NCI-H774 (cell line): ENCODE measurements at regions not wholly inside any gene's neighbourhood (a gene's known extent, or its start where the extent isn't known, plus 50 kb on each side); places are given as distances from the start of the nearest gene placed in this dataset.
"Not testable (repeated sequence)": the region's sequence is repeated elsewhere in the genome, so short reads cannot be mapped to it uniquely, and the experiment has no call there.

Source experiments
- DNase-seq: peaks from one replicate; lab custom pipeline; 2025; lab: John Stamatoyannopoulos, UW

GRCh38 chr17:52895272-52895671, 736.8 kb upstream of the CA10 start:
- no peak for DNase-seq

GRCh38 chr17:52892334-52892733, 733.8 kb upstream of the CA10 start:
- no peak for DNase-seq

- DNase-seq: no peak
These were observed 727.4 kb upstream of the CA10 start for GRCh38 chr17:52885882-52886281.

- not testable (repeated sequence) for DNase-seq
These were observed 725.5 kb upstream of the CA10 start for GRCh38 chr17:52883907-52884491.

GRCh38 chr17:52846767-52847166, 688.3 kb upstream of the CA10 start:
- DNase-seq: not testable (repeated sequence)

- DNase-seq: no peak
These were observed 683.5 kb upstream of the CA10 start for GRCh38 chr17:52841971-52842370.

- DNase-seq: no peak
These were observed 679.0 kb upstream of the CA10 start for GRCh38 chr17:52837492-52837891.

GRCh38 chr17:52831536-52831935, 673.0 kb upstream of the CA10 start:
- no peak for DNase-seq

GRCh38 chr17:52828621-52829020, 670.1 kb upstream of the CA10 start:
- DNase-seq: no peak

GRCh38 chr17:52827526-52827925, 669.0 kb upstream of the CA10 start:
- DNase-seq: no peak

GRCh38 chr17:52824542-52824941, 666.0 kb upstream of the CA10 start:
- DNase-seq: no peak

GRCh38 chr17:52823155-52823554, 664.6 kb upstream of the CA10 start:
- no peak for DNase-seq

GRCh38 chr17:52790359-52790955, 631.9 kb upstream of the CA10 start:
- no peak for DNase-seq

GRCh38 chr17:52789829-52790228, 631.3 kb upstream of the CA10 start:
- DNase-seq: no peak

- no peak for DNase-seq
These were observed 617.7 kb upstream of the CA10 start for GRCh38 chr17:52776234-52776633.

- DNase-seq: no peak
These were observed 604.3 kb upstream of the CA10 start for GRCh38 chr17:52762794-52763167.

GRCh38 chr17:52762147-52762793, 603.8 kb upstream of the CA10 start:
- no peak for DNase-seq

- no peak for DNase-seq
These were observed 601.4 kb upstream of the CA10 start for GRCh38 chr17:52759864-52760263.

- DNase-seq: no peak
These were observed 600.0 kb upstream of the CA10 start for GRCh38 chr17:52758481-52758880.

GRCh38 chr17:52756746-52757145, 598.2 kb upstream of the CA10 start:
- DNase-seq: no peak

GRCh38 chr17:52754838-52755237, 596.3 kb upstream of the CA10 start:
- DNase-seq: no peak

- no peak for DNase-seq
These were observed 592.5 kb upstream of the CA10 start for GRCh38 chr17:52751051-52751450.

- no peak for DNase-seq
These were observed 585.7 kb upstream of the CA10 start for GRCh38 chr17:52744179-52744578.

- no peak for DNase-seq
These were observed 581.5 kb upstream of the CA10 start for GRCh38 chr17:52740006-52740405.
